ENCODE measurements at regions not wholly inside any gene's neighbourhood (a gene's known extent, or its start where the extent isn't known, plus 50 kb on each side); places are given as distances from the start of the nearest gene placed in this dataset.
"Not testable (repeated sequence)": the region's sequence is repeated elsewhere in the genome, so short reads cannot be mapped to it uniquely, and the experiment has no call there.

- no peak for DNase-seq (ENCODE audit: low read depth)
Measured at GRCh38 chr1:228944296-228944695, 209.0 kb downstream of the RHOU start.

GRCh38 chr1:228944935-228945371 is 209.7 kb downstream of the RHOU start:
- no peak for DNase-seq (ENCODE audit: low read depth)

GRCh38 chr1:228945885-228946284 is 210.6 kb downstream of the RHOU start:
- no peak for DNase-seq (ENCODE audit: low read depth)

- DNase-seq (ENCODE audit: low read depth) = not testable (repeated sequence)
Measured at GRCh38 chr1:228949617-228950016, 214.3 kb downstream of the RHOU start.

- no peak for DNase-seq (ENCODE audit: low read depth)
Measured at GRCh38 chr1:228953207-228953606, 217.9 kb downstream of the RHOU start.

GRCh38 chr1:228953808-228954207 is 218.5 kb downstream of the RHOU start:
- DNase-seq (ENCODE audit: low read depth) = not testable (repeated sequence)

GRCh38 chr1:228955691-228956090 is 220.4 kb downstream of the RHOU start:
- no peak for DNase-seq (ENCODE audit: low read depth)

- no peak for DNase-seq (ENCODE audit: low read depth)
Measured at GRCh38 chr1:228956864-228957263, 221.6 kb downstream of the RHOU start.

GRCh38 chr1:228957535-228957934 is 222.3 kb downstream of the RHOU start:
- DNase-seq (ENCODE audit: low read depth) = no peak

- DNase-seq (ENCODE audit: low read depth) = no peak
Measured at GRCh38 chr1:228958121-228958520, 222.8 kb downstream of the RHOU start.

- no peak for DNase-seq (ENCODE audit: low read depth)
Measured at GRCh38 chr1:228958741-228959140, 223.5 kb downstream of the RHOU start.

GRCh38 chr1:228960705-228961104 is 225.4 kb downstream of the RHOU start:
- no peak for DNase-seq (ENCODE audit: low read depth)

- no peak for DNase-seq (ENCODE audit: low read depth)
Measured at GRCh38 chr1:228961511-228961910, 226.2 kb downstream of the RHOU start.

GRCh38 chr1:228963795-228964177 is 228.5 kb downstream of the RHOU start:
- no peak for DNase-seq (ENCODE audit: low read depth)

GRCh38 chr1:228964178-228965089 is 229.2 kb downstream of the RHOU start:
- no peak for DNase-seq (ENCODE audit: low read depth)

- DNase-seq (ENCODE audit: low read depth) = no peak
Measured at GRCh38 chr1:228968891-228969606, 233.8 kb downstream of the RHOU start.

- DNase-seq (ENCODE audit: low read depth) = no peak
Measured at GRCh38 chr1:228969953-228970800, 234.9 kb downstream of the RHOU start.

GRCh38 chr1:228972576-228972975 is 237.3 kb downstream of the RHOU start:
- DNase-seq (ENCODE audit: low read depth) = no peak

- DNase-seq (ENCODE audit: low read depth) = no peak
Measured at GRCh38 chr1:228974273-228974672, 239.0 kb downstream of the RHOU start.

GRCh38 chr1:228975238-228975907 is 240.1 kb downstream of the RHOU start:
- DNase-seq (ENCODE audit: low read depth) = no peak

GRCh38 chr1:228976316-228976715 is 241.0 kb downstream of the RHOU start:
- DNase-seq (ENCODE audit: low read depth) = no peak

GRCh38 chr1:228977307-228977706 is 242.0 kb downstream of the RHOU start:
- DNase-seq (ENCODE audit: low read depth) = no peak
